GM23248 (cell line): ENCODE measurements at regions not wholly inside any gene's neighbourhood (a gene's known extent, or its start where the extent isn't known, plus 50 kb on each side); places are given as distances from the start of the nearest gene placed in this dataset.

Experiments
- DNase-seq: peaks from one replicate; pipeline ENCODE4 v3.0.0-alpha.2; 2015
- H2AFZ ChIP-seq: fragments of 200-600 bp; sonication (generic); 2 replicates; pipeline ENCODE4 v1.6.1; 2016; ENCODE audit warnings: antibody characterized with exemption
- H3F3A ChIP-seq: fragments of 200-600 bp; sonication (generic); 2 replicates; pipeline ENCODE4 v1.6.1; 2016; ENCODE audit warnings: mild to moderate bottlenecking, antibody characterized with exemption, mixed run types; ENCODE audit not compliant: insufficient read depth
- H3K27ac ChIP-seq: fragments of 200-600 bp; sonication (generic); 2 replicates; pipeline ENCODE4 v1.5.1; 2016; ENCODE audit warnings: mild to moderate bottlenecking
- H3K27me3 ChIP-seq: fragments of 200-600 bp; sonication (generic); replicated peaks from 2 replicates; pipeline ENCODE4 v1.6.1; 2016; ENCODE audit warnings: mild to moderate bottlenecking; ENCODE audit not compliant: insufficient read depth
- H3K36me3 ChIP-seq: fragments of 200-600 bp; sonication (generic); 2 replicates; pipeline ENCODE4 v1.6.1; 2016; ENCODE audit warnings: low read depth, mild to moderate bottlenecking
- H3K4me1 ChIP-seq: fragments of 200-600 bp; sonication (generic); 2 replicates; pipeline ENCODE4 v1.6.1; 2016; ENCODE audit warnings: mild to moderate bottlenecking; ENCODE audit not compliant: insufficient read depth
- H3K4me2 ChIP-seq: fragments of 200-600 bp; sonication (generic); one replicate; pipeline ENCODE4 v1.6.1; 2016; ENCODE audit warnings: mild to moderate bottlenecking; ENCODE audit not compliant: unreplicated experiment
- H3K4me3 ChIP-seq: fragments of 200-600 bp; sonication (generic); 2 replicates; pipeline ENCODE4 v1.5.1; 2016; ENCODE audit warnings: mild to moderate bottlenecking
- H3K79me2 ChIP-seq: fragments of 200-600 bp; sonication (generic); 2 replicates; pipeline ENCODE4 v1.6.1; 2016; ENCODE audit warnings: mild to moderate bottlenecking; ENCODE audit not compliant: insufficient read depth
- H3K9ac ChIP-seq: fragments of 200-600 bp; sonication (generic); 2 replicates; pipeline ENCODE4 v1.6.1; 2016; ENCODE audit warnings: mild to moderate bottlenecking
- H3K9me2 ChIP-seq: fragments of 200-600 bp; sonication (generic); 2 replicates; pipeline ENCODE4 v1.6.1; 2016; ENCODE audit warnings: mixed run types, mild to moderate bottlenecking, moderate library complexity; ENCODE audit not compliant: insufficient read depth
- H3K9me3 ChIP-seq: fragments of 200-600 bp; sonication (generic); one replicate; pipeline ENCODE4 v1.6.1; 2017; ENCODE audit warnings: low read depth
- H4K20me1 ChIP-seq: fragments of 200-600 bp; sonication (generic); 2 replicates; pipeline ENCODE4 v1.6.0; 2016; ENCODE audit not compliant: insufficient read depth
- EZH2 ChIP-seq: fragments of 200-600 bp; sonication (generic); IDR thresholded peaks from 2 replicates; pipeline ENCODE4 v1.6.1; 2018; ENCODE audit warnings: antibody characterized with exemption, mild to moderate bottlenecking; ENCODE audit not compliant: insufficient read depth, poor library complexity, severe bottlenecking
- EZH2phosphoT487 ChIP-seq: fragments of 200-600 bp; sonication (generic); IDR thresholded peaks from 2 replicates; pipeline ENCODE4 v1.6.1; 2018; ENCODE audit warnings: antibody characterized with exemption, moderate library complexity, mild to moderate bottlenecking, low read depth; ENCODE audit not compliant: insufficient read depth
- WGBS, 2 experiments: methylation state at CpG; one replicate each; pipeline ENCODE4 v1.1.6; 2015 to 2017; ENCODE audit warnings: low lambda C conversion rate in 2 of 2, low coverage in 1 of 2; ENCODE audit errors: missing lambda C conversion rate in 2 of 2; 5-methylcytosine and 5-hydroxymethylcytosine counted together
- in situ Hi-C: fragments of 300-500 bp; cut with MboI; formaldehyde crosslinking; loops from 2 replicates; pipeline ENCODE4 v1.15.0; 2020

DNA sequence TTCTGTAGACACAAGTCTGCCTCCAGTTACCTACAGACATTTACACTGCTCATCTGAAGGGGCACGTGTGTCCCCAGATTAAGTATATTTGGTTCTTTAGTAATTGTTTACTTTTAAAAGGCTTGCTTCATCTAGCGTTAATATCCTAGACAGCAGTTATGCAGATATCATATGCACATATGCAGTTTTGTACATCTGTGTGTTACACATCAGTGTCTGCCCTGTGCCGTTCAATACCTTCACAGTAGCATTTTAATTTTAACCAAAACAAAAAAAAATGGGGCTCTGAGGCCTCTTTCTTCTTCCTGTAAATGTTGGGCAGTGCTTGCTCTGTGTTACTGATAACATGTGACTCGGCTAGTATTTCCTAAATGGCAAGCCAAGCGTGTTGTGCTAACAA, 331.4 kb upstream of the MGMT start:
- H3K36me3 ChIP-seq = no peaks in the 10 kb centered on the region
- in situ Hi-C loops = no loop called here
- H3K4me3 ChIP-seq = no peak overlapping the region
- TF ChIP-seq EZH2 (no peak), EZH2phosphoT487 (no peak)
- no peak for DNase-seq
- no peak overlapping the region for H3K9ac ChIP-seq
- no peaks in the 10 kb centered on the region for H3K4me1 ChIP-seq
- H3K27ac ChIP-seq = no peak overlapping the region
- H2AFZ ChIP-seq = no peak overlapping the region
- no peaks in the 10 kb centered on the region for H3K9me2 ChIP-seq
- no peak overlapping the region for H3K4me2 ChIP-seq
- H3F3A ChIP-seq = no peaks in the 10 kb centered on the region
- no peaks in the 10 kb centered on the region for H4K20me1 ChIP-seq
- WGBS, 2 experiments = 13% methylated on average over 5 of the region's 5 CpGs
- H3K79me2 ChIP-seq = no peaks in the 10 kb centered on the region
- no peaks in the 10 kb centered on the region for H3K27me3 ChIP-seq
- no peaks in the 10 kb centered on the region for H3K9me3 ChIP-seq

DNA sequence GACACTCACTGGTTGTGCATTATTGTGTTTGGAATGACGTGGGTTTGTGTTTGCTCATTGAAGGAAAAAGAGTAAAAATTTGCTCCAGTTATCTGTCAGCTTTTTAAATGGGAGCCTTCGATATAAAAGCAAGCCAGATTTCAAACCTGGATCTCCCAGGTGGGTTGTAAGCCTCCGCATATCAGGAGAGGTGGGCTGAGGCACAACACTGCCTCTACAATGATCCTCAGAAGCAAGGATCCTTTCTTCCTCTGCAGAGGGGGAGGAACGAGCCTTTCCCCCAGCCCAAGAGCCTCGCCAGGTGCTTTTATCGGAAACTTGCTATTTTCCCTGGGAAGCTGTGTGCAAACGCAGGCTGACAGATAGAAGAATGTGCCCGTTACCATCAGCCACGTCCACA, 331.0 kb upstream of the MGMT start:
- no peaks in the 10 kb centered on the region for H3F3A ChIP-seq
- no peaks in the 10 kb centered on the region for H4K20me1 ChIP-seq
- H3K9me3 ChIP-seq = no peaks in the 10 kb centered on the region
- H3K27me3 ChIP-seq = no peaks in the 10 kb centered on the region
- H3K4me1 ChIP-seq = no peaks in the 10 kb centered on the region
- no peaks in the 10 kb centered on the region for H3K36me3 ChIP-seq
- H3K79me2 ChIP-seq = no peaks in the 10 kb centered on the region
- no peak overlapping the region for H2AFZ ChIP-seq
- no peak overlapping the region for H3K4me2 ChIP-seq
- no peak overlapping the region for H3K4me3 ChIP-seq
- H3K27ac ChIP-seq = no peak overlapping the region
- no peak for DNase-seq
- H3K9ac ChIP-seq = no peak overlapping the region
- TF ChIP-seq EZH2 (no peak), EZH2phosphoT487 (no peak)
- in situ Hi-C loops = no loop called here
- H3K9me2 ChIP-seq = no peaks in the 10 kb centered on the region
- 19 to 23% methylated on average over 9 of the region's 9 CpGs for WGBS, 2 experiments

DNA sequence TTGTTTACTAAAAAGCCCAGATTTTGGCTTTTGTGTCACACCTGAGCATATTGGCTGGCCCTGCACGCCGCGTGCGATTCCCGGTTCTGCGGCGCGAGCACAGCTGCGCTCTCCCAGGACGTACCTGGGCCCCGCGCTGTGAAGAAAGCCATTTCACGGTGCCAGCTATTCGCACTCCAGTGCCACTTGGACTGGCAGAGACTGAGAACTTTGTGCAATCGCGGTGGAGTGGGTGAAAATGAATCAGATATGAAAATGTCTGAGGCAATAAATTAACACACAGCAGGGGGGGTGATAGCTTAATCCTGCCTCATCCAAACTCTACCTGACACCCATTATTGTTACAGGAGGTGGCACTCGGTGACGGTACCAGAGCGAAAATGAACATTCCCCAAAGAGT, 330.1 kb upstream of the MGMT start:
- Histone ChIP-seq H2AFZ (no peak overlapping the region), H3K4me2 (no peak overlapping the region), H3F3A (no peaks in the 10 kb centered on the region), H3K27ac (no peak overlapping the region), H3K9me3 (no peaks in the 10 kb centered on the region), H3K79me2 (no peaks in the 10 kb centered on the region), H3K27me3 (no peaks in the 10 kb centered on the region), H3K9me2 (no peaks in the 10 kb centered on the region), H3K9ac (no peak overlapping the region), H4K20me1 (no peaks in the 10 kb centered on the region), H3K36me3 (no peaks in the 10 kb centered on the region), H3K4me3 (no peak overlapping the region), H3K4me1 (no peaks in the 10 kb centered on the region)
- 71 to 76% methylated on average over 19 of the region's 19 CpGs for WGBS, 2 experiments
- in situ Hi-C loops = no loop called here
- TF ChIP-seq EZH2phosphoT487 (no peak), EZH2 (no peak)
- no peak for DNase-seq

DNA sequence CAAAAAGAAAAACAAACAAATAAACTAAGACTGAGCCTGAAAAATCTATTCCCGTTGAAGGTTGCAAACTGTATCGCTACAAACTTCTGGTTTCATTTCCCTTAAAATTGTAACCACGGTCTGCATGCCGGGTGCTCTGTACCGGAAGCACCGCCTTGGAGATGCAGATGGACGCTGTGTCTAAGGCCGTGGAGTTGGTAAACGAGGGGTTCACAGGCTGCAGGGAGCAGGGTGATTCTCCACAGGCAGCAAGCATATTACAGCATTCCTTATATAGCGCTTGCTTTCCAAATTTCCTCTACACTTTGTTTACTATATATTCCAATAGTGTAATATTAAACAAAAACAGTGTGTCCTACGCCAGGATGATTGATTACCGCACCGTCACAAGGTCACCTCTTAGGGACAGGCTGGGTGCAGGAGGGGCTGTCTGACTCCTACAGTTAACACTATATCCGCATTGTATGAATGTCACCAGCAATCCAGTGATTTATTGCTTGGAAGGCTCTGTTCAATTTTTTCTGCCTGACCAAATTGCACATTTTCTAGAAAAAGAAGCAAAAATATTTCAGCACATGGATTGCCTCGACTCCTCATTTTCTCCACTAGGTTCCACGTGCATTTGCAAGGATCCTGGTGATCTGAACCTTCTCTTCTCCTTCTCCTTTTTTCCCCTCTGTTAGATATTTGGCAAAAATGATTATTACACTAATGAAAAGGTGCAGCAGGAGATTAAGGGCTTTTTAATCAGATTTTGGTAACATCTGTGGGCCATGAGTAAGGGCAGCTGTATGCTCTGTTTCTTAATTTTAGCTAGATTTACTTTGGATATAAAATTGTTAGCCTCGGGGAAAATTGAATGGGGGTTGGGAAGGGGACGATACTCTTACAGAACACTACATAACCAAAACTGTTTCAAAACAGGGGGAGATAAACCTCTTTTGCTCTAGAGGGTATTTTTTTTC, 325.8 kb upstream of the MGMT start:
- no peak overlapping the region for H3K4me2 ChIP-seq
- no peaks in the 10 kb centered on the region for H3K4me1 ChIP-seq
- H3K79me2 ChIP-seq = no peaks in the 10 kb centered on the region
- TF ChIP-seq EZH2phosphoT487 (no peak), EZH2 (no peak)
- H2AFZ ChIP-seq = no peak overlapping the region
- no peak overlapping the region for H3K27ac ChIP-seq
- H3K9ac ChIP-seq = no peak overlapping the region
- H3K27me3 ChIP-seq = no peaks in the 10 kb centered on the region
- DNase-seq = no peak
- in situ Hi-C loops = no loop called here
- H3F3A ChIP-seq = no peaks in the 10 kb centered on the region
- no peaks in the 10 kb centered on the region for H3K36me3 ChIP-seq
- no peaks in the 10 kb centered on the region for H3K9me3 ChIP-seq
- H4K20me1 ChIP-seq = no peaks in the 10 kb centered on the region
- WGBS, 2 experiments = 53 to 56% methylated on average over 18 of the region's 18 CpGs
- H3K4me3 ChIP-seq = no peak overlapping the region
- H3K9me2 ChIP-seq = no peaks in the 10 kb centered on the region
